Astrocyte (in vitro differentiated cells and primary cell): ENCODE measurements at regions not wholly inside any gene's neighbourhood (a gene's known extent, or its start where the extent isn't known, plus 50 kb on each side); places are given as distances from the start of the nearest gene placed in this dataset.

Experiments used
- EZH2 ChIP-seq: IDR thresholded peaks from 2 replicates; pipeline ENCODE4 v1.6.1; 2012; ENCODE audit warnings: mild to moderate bottlenecking, low read length, inconsistent platforms; ENCODE audit not compliant: insufficient read depth
- TF ChIP-seq, protein P1 (sequence below): IDR thresholded peaks from 2 replicates; pipeline ENCODE4 v1.5.1; 2011; ENCODE audit warnings: low read depth, mild to moderate bottlenecking, inconsistent platforms, low read length, moderate library complexity; ENCODE audit not compliant: insufficient read depth

GRCh38 chrX:122788216-122788615 is 395.9 kb upstream of the GRIA3 start:
- TF ChIP-seq, protein P1, sequence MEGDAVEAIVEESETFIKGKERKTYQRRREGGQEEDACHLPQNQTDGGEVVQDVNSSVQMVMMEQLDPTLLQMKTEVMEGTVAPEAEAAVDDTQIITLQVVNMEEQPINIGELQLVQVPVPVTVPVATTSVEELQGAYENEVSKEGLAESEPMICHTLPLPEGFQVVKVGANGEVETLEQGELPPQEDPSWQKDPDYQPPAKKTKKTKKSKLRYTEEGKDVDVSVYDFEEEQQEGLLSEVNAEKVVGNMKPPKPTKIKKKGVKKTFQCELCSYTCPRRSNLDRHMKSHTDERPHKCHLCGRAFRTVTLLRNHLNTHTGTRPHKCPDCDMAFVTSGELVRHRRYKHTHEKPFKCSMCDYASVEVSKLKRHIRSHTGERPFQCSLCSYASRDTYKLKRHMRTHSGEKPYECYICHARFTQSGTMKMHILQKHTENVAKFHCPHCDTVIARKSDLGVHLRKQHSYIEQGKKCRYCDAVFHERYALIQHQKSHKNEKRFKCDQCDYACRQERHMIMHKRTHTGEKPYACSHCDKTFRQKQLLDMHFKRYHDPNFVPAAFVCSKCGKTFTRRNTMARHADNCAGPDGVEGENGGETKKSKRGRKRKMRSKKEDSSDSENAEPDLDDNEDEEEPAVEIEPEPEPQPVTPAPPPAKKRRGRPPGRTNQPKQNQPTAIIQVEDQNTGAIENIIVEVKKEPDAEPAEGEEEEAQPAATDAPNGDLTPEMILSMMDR, result no peak
- no peak for TF ChIP-seq EZH2
